K562 (cell line): ENCODE measurements at regions not wholly inside any gene's neighbourhood (a gene's known extent, or its start where the extent isn't known, plus 50 kb on each side); places are given as distances from the start of the nearest gene placed in this dataset.

Source experiments
- ATAC-seq: fragments of 200-7000 bp; cut with Tn5 transposase; 3 replicates; pipeline ENCODE4 v1.9.1; 2020; ENCODE audit warnings: moderate library complexity
- BruUV-seq: library from RNA; stranded (reverse); fragments of 400-500 nt; replicated peaks from 2 replicates; lab custom pipeline; 2021; lab: Mats Ljungman, UMichigan
- CTCF ChIA-PET: fragments of 300-600 bp; formaldehyde crosslinking; extraction: SDS; loops from one replicate; lab custom pipeline; 2021; ENCODE audit warnings: low intra/inter-chr PET ratio; lab: Yijun Ruan, JAX
- POLR2A ChIA-PET: fragments of 300-600, 350-650 bp; sonication (Branson Sonifier 250); formaldehyde crosslinking; extraction: SDS; loops from one replicate; lab custom pipeline; 2021; ENCODE audit warnings: antibody characterized with exemption, inconsistent platforms; lab: Yijun Ruan, JAX
- DNase-seq, 4 experiments: peaks; one replicate each; pipeline versions ENCODE4 v3.0.0 to v3.0.0-alpha.2; 2011 to 2018; ENCODE audit warnings: low spot score in 3 of 4, mixed read lengths in 3 of 4; ENCODE audit errors: extremely low read depth in 1 of 4
- FAIRE-seq: peaks from 2 replicates; lab custom pipeline; 2011; peaks lifted over from hg19 to GRCh38; lab: Jason Lieb, UNC
- H2AFZ ChIP-seq: 2 replicates; pipeline ENCODE4 v1.6.0; 2011; ENCODE audit warnings: low read depth, low read length, control low read depth, inconsistent platforms
- H3K27ac ChIP-seq: fragments of 200-600 bp; 3 replicates; pipeline ENCODE4 v1.8.0; 2011; ENCODE audit warnings: low read depth, mild to moderate bottlenecking, control low read depth, inconsistent platforms, low read length, moderate library complexity, mixed read lengths; ENCODE audit errors: extremely low read depth
- H3K27me3 ChIP-seq, 2 experiments: fragments of 300-600 bp in 1 of 2; 2 replicates in 1 of 2; 3 replicates in 1 of 2; pipeline versions ENCODE4 v1.6.0 to v1.8.0; 2011; ENCODE audit warnings: inconsistent platforms in 2 of 2, low read length in 2 of 2, mild to moderate bottlenecking in 1 of 2, mixed read lengths in 1 of 2, moderate library complexity in 1 of 2; ENCODE audit not compliant: control insufficient read depth in 2 of 2, insufficient read depth in 2 of 2
- H3K36me3 ChIP-seq: fragments of 300-600 bp; 3 replicates; pipeline ENCODE4 v1.8.0; 2011; ENCODE audit warnings: mild to moderate bottlenecking, low read length, inconsistent platforms; ENCODE audit not compliant: control insufficient read depth, insufficient read depth
- H3K4me1 ChIP-seq, 2 experiments: fragments of 200-600 bp in 1 of 2; replicated peaks in 1 of 2; 2 replicates in 1 of 2; 3 replicates in 1 of 2; pipeline versions ENCODE4 v1.5.1 to v1.8.0; 2011; ENCODE audit warnings: inconsistent platforms in 2 of 2, low read length in 2 of 2, mild to moderate bottlenecking in 1 of 2, mixed read lengths in 1 of 2, moderate library complexity in 1 of 2; ENCODE audit not compliant: control insufficient read depth in 2 of 2, insufficient read depth in 2 of 2
- H3K4me2 ChIP-seq: 2 replicates; pipeline ENCODE4 v1.6.1; 2011; ENCODE audit warnings: low read length, control low read depth, inconsistent platforms, mixed read lengths; ENCODE audit not compliant: insufficient read depth
- H3K4me3 ChIP-seq: fragments of 200-600 bp; sonication (generic), shearing (Covaris generic); 2 replicates; pipeline ENCODE4 v1.5.1; 2016; ENCODE audit warnings: control low read depth, inconsistent platforms
- H3K79me2 ChIP-seq: fragments of 200-600 bp; 3 replicates; pipeline ENCODE4 v1.8.0; 2011; ENCODE audit warnings: low read length, inconsistent platforms; ENCODE audit not compliant: control insufficient read depth, insufficient read depth
- H3K9ac ChIP-seq, 2 experiments: 2 replicates each; pipeline versions ENCODE4 v1.6.0 to v1.6.1; 2011; ENCODE audit warnings: low read depth in 2 of 2, low read length in 2 of 2, control low read depth in 1 of 2, inconsistent platforms in 1 of 2, mild to moderate bottlenecking in 1 of 2, mixed read lengths in 1 of 2; ENCODE audit not compliant: insufficient read depth in 1 of 2
- H3K9me1 ChIP-seq: one replicate; pipeline ENCODE4 v1.6.0; 2011; ENCODE audit warnings: inconsistent platforms, mild to moderate bottlenecking, low read length, moderate library complexity; ENCODE audit not compliant: control insufficient read depth, insufficient read depth
- H3K9me3 ChIP-seq: replicated peaks from 2 replicates; pipeline ENCODE4 v1.5.1; 2011; ENCODE audit warnings: low read depth, low read length, inconsistent platforms; ENCODE audit not compliant: control insufficient read depth, insufficient read depth
- H4K20me1 ChIP-seq: replicated peaks from 2 replicates; pipeline ENCODE4 v1.6.1; 2011; ENCODE audit warnings: low read length, inconsistent platforms, mixed read lengths; ENCODE audit not compliant: control insufficient read depth, insufficient read depth
- ELK1 ChIP-seq: sonication (generic); formaldehyde crosslinking; IDR thresholded peaks from 2 replicates; pipeline ENCODE4 v1.8.1; 2022; ENCODE audit warnings: missing genetic modification reagents
- MAFK ChIP-seq: IDR thresholded peaks from 2 replicates; pipeline ENCODE4 v1.6.1; 2011; ENCODE audit warnings: low read length, improper control_type of control experiment
- MEF2A ChIP-seq: IDR thresholded peaks from 2 replicates; pipeline ENCODE4 v1.6.1; 2011; ENCODE audit warnings: low read depth, mild to moderate bottlenecking, low read length, moderate library complexity; ENCODE audit not compliant: control insufficient read depth
- RB1 ChIP-seq: fragments of 450-650 bp; IDR thresholded peaks from 2 replicates; pipeline ENCODE4 v1.6.1; 2017; ENCODE audit warnings: low read depth, mild to moderate bottlenecking
- STAG1 ChIP-seq: sonication (generic); formaldehyde crosslinking; IDR thresholded peaks from 2 replicates; pipeline ENCODE4 v1.5.0; 2020; ENCODE audit warnings: missing genetic modification reagents, borderline replicate concordance
- TCF3 ChIP-seq: sonication (generic); formaldehyde crosslinking; IDR thresholded peaks from 2 replicates; pipeline ENCODE4 v1.4.0; 2020; ENCODE audit warnings: mild to moderate bottlenecking, missing genetic modification reagents
- ZBTB40 ChIP-seq, 2 experiments: fragments of 450-650 bp in 1 of 2; sonication (generic) in 1 of 2; formaldehyde crosslinking in 1 of 2; IDR thresholded peaks; 2 replicates each; pipeline versions ENCODE4 v1.7.1 to v1.9.0; 2016 to 2022; ENCODE audit warnings: inconsistent platforms in 1 of 2, mild to moderate bottlenecking in 1 of 2, missing genetic modification reagents in 1 of 2
- ZNF174 ChIP-seq: fragments of 250-450 bp; sonication (Bioruptor Pico); IDR thresholded peaks from 2 replicates; pipeline ENCODE4 v1.4.0; 2020; ENCODE audit warnings: mild to moderate bottlenecking
- WGBS: fragments of 100-300 bp; shearing (Covaris generic); methylation state at CpG from one replicate; pipeline ENCODE4 v1.1.6; 2016; ENCODE audit warnings: low coverage, mixed read lengths; ENCODE audit not compliant: insufficient coverage; ENCODE audit errors: missing lambda C conversion rate; 5-methylcytosine and 5-hydroxymethylcytosine counted together
- in situ Hi-C: fragments of 300-500 bp; cut with MboI; formaldehyde crosslinking; loops from 4 replicates; pipeline ENCODE4 v1.15.0; 2018; ENCODE audit warnings: inconsistent platforms, mixed read lengths
- intact Hi-C: fragments of 100-400 bp; cut with micrococcal nuclease; formaldehyde crosslinking; loops from 2 replicates; pipeline ENCODE4 v1.14.2; 2022

GRCh38 chr15:31260646-31261265 lies 65.9 kb upstream of the KLF13 start:
- H3K4me3 ChIP-seq: no peak overlapping the region
- ATAC-seq (no peak), DNase-seq (no peak), FAIRE-seq (no peak)
- H3K79me2 ChIP-seq: no peaks in the 10 kb centered on the region
- 0% methylated on average over 11 of the region's 11 CpGs for WGBS
- in situ Hi-C loops: no loop called here
- ChIA-PET POLR2A (interaction anchor here (0.6 to 1.0 kb wide), 2 partner anchors 12 to 40 kb away, joined by 3 read pairs; no protein-coding TSS in a partner anchor), CTCF (no interaction called here)
- H3K4me2 ChIP-seq: no peak overlapping the region
- peaks cover 2 to 7% of the 10 kb centered on the region in 2 experiments; a peak in 2 of 5 replicates for H3K27me3 ChIP-seq
- no peak overlapping the region for H3K27ac ChIP-seq
- H3K9me1 ChIP-seq: no peaks in the 10 kb centered on the region
- H3K36me3 ChIP-seq: no peaks in the 10 kb centered on the region
- H3K9ac ChIP-seq: no peak overlapping the region
- peaks cover 2 to 25% of the 10 kb centered on the region in 2 experiments; a peak in 4 of 5 replicates for H3K4me1 ChIP-seq
- H3K9me3 ChIP-seq: no peaks in the 10 kb centered on the region
- no peaks in the 10 kb centered on the region for H4K20me1 ChIP-seq
- no TSS peak for BruUV-seq
- intact Hi-C loops: no loop called here
- H2AFZ ChIP-seq: no peak overlapping the region
- TF ChIP-seq MAFK: no peak
- TF ChIP-seq RB1: no peak
- no peak for TF ChIP-seq ZBTB40 (IDR thresholded peaks at IDR 0.05)
- TF ChIP-seq ZBTB40 (CRISPR knock-in tag; IDR thresholded peaks at IDR 0.05): no peak
- TF ChIP-seq STAG1: no peak
- no peak for TF ChIP-seq ELK1 (CRISPR knock-in tag)
- no peak for TF ChIP-seq TCF3 (CRISPR knock-in tag)
- TF ChIP-seq ZNF174 (CRISPR knock-in tag): no peak
- TF ChIP-seq MEF2A: no peak
